ENCODE measurements at regions not wholly inside any gene's neighbourhood (a gene's known extent, or its start where the extent isn't known, plus 50 kb on each side); places are given as distances from the start of the nearest gene placed in this dataset.

DNA sequence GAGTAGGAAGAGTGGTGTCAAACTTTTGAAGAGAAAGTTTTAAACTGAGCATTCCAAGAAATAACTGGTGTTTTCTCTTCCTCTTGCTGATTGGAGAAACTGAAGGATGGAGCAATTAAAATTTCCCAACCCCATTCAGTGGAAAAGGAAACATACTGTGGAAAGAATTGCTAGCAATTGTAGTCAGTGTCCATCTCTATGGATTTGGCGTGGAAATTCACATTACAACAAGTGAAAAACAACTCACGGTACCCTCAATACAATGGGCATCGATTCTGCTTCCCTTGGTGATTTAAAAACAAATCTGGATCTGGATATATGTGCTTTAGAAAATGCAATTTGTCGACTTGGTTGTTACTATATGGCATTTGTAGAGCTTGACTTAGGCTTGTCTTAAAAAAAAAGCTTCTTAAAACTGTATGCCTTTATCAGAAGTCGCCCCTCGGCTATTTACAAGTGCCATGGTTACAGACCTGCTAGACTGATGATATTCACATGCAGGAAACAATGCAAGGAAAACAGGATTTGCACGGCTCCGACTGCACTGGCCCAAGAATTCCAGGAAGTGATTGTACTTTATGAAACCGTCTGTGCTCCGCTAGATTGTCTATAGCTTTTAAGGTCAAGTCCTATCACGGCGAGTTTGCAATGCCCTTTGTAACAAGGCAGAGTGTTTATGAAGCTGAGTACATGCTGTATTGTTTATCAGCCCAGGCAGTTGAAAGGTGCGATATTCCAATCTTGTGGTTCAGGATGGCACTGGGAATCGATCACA lies 131.7 kb upstream of the PHACTR1 start:
- Histone ChIP-seq H3K36me3 (ENCODE audit: low read depth) (no peaks in the 10 kb centered on the region), H3K4me1 (ENCODE audit: low read depth) (no peaks in the 10 kb centered on the region), H3K4me3 (no peak overlapping the region), H3K9me3 (no peaks in the 10 kb centered on the region)
- peak in 1 of 3 donors; percentile 23 for DNase-seq
- intact Hi-C loops (cut with DNase I, micrococcal nuclease), result no loop called here
- ATAC-seq, result peak; percentile 50
- TF ChIP-seq, protein P1, sequence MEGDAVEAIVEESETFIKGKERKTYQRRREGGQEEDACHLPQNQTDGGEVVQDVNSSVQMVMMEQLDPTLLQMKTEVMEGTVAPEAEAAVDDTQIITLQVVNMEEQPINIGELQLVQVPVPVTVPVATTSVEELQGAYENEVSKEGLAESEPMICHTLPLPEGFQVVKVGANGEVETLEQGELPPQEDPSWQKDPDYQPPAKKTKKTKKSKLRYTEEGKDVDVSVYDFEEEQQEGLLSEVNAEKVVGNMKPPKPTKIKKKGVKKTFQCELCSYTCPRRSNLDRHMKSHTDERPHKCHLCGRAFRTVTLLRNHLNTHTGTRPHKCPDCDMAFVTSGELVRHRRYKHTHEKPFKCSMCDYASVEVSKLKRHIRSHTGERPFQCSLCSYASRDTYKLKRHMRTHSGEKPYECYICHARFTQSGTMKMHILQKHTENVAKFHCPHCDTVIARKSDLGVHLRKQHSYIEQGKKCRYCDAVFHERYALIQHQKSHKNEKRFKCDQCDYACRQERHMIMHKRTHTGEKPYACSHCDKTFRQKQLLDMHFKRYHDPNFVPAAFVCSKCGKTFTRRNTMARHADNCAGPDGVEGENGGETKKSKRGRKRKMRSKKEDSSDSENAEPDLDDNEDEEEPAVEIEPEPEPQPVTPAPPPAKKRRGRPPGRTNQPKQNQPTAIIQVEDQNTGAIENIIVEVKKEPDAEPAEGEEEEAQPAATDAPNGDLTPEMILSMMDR (IDR thresholded peaks at IDR 0.05), result no peak

DNA sequence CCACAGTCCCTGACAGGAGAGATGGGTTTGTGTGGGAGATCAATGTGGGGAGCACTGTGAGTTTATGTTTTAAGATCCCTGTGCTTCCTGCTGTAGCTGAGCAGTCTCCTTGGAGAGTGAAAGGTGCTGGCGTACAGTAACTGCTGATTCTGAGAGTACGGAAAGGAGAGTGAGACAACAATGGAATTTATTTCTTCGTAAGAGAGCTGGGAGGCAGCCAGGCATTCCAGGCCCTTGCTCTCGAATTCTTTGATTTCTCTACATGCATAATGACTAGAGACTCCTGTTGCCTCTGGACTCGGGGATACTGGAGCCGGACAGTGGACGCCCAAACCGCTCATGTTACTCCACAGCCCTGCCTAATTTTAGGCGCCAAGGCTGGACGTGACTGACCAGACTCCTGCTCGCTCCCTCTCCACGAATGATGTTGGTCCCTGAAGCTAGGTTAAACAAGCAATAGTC lies 131.0 kb upstream of the PHACTR1 start:
- intact Hi-C loops (cut with DNase I, micrococcal nuclease), result no loop called here
- TF ChIP-seq, protein P1 (IDR thresholded peaks at IDR 0.05), result no peak
- DNase-seq (no peak), ATAC-seq (no peak)
- no peaks in the 10 kb centered on the region for H3K9me3 ChIP-seq
- H3K4me3 ChIP-seq, result no peak overlapping the region
- no peaks in the 10 kb centered on the region for H3K36me3 ChIP-seq (ENCODE audit: low read depth)
- no peaks in the 10 kb centered on the region for H3K4me1 ChIP-seq (ENCODE audit: low read depth)

DNA sequence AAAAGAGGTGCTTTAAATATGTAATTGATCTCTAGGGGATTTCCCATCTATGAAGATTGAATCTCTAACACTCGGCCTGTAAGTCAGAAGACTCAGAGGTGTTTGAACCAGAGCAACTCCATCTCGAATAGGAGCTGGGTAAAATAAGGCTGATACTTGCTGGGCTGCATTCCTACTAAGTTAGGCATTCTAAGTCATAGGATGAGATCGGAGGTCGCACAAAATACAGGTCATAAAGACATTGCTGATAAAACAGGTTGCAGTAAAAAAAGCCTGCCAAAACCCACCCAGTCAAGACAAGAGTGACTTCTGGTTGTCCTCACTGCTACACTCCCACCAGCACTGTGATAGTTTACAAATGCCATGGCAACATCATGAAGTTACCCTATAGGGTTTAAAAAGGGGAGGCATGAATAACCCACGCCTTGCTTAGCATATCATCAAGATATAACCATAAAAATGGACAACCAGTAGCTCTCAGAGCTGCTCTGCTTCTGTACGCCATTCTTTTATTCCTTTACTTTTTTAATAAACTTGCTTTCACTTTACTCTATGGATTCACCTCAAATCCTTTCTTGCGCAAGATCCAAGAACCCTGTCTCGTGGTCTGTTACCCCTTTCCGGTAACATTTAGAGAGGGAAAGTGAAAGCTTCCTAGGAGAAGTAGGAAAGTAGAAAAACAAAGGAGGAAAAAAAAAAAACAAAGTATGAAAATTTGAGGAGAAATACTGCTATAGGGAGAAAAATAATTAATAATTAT lies 129.7 kb upstream of the PHACTR1 start:
- ATAC-seq (no peak), DNase-seq (no peak)
- Histone ChIP-seq H3K4me3 (no peak overlapping the region), H3K4me1 (ENCODE audit: low read depth) (no peaks in the 10 kb centered on the region), H3K36me3 (ENCODE audit: low read depth) (no peaks in the 10 kb centered on the region), H3K9me3 (no peaks in the 10 kb centered on the region)
- TF ChIP-seq, protein P1 (IDR thresholded peaks at IDR 0.05), result no peak
- intact Hi-C loops (cut with DNase I, micrococcal nuclease), result no loop called here

DNA sequence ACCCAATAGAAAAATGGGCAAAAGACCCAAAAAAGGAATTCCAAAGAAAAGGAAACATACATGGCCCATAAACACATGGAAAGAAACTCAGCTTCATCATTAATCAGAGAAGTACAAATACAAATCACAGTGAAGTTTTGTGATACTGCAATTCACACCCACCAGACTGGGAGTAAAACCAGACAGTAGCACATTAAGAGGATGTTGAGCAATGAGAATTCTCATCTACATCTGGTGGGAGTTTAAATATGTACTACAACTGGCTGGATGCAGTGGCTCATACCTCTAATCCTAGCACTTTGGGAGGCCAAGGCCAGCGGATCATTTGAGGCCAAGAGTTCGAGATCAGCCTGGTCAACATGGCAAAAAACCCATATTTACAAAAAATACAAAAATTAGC lies 125.7 kb upstream of the PHACTR1 start:
- TF ChIP-seq, protein P1 (IDR thresholded peaks at IDR 0.05), result no peak
- H3K36me3 ChIP-seq (ENCODE audit: low read depth), result no peaks in the 10 kb centered on the region

DNA sequence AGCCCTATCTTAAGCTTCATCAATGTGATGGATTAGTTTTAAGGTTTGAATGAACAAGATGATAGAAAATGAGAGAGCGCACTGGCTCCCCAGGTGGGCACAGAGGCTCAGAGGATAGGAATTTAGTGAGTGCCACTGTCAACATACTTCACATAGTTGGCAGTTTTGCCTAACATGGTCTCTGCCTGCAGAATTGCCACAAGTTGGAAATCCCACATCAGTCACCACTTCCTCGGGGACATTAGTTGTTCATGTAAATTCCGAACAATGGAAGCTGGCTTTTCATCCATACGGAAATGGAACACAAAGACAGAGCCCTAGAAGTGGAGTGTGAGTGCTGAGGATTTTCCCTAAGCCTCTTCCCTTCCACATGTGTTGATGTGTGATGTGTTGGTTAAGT lies 123.9 kb upstream of the PHACTR1 start:
- H3K9me3 ChIP-seq, result no peaks in the 10 kb centered on the region
- no peaks in the 10 kb centered on the region for H3K4me1 ChIP-seq (ENCODE audit: low read depth)
- TF ChIP-seq, protein P1 (IDR thresholded peaks at IDR 0.05), result no peak
- H3K4me3 ChIP-seq, result no peak overlapping the region
- H3K36me3 ChIP-seq (ENCODE audit: low read depth), result no peaks in the 10 kb centered on the region
- no peak for DNase-seq
- no peak for ATAC-seq
- intact Hi-C loops (cut with DNase I, micrococcal nuclease), result no loop called here

More for the DNA sequence above, 125.7 kb upstream of the PHACTR1 start:
- DNase-seq, result no peak
- Histone ChIP-seq H3K4me1 (ENCODE audit: low read depth) (no peaks in the 10 kb centered on the region), H3K9me3 (no peaks in the 10 kb centered on the region), H3K4me3 (no peak overlapping the region)
- intact Hi-C loops (cut with DNase I, micrococcal nuclease), result no loop called here
- ATAC-seq, result no peak
